Stimulated activated CD8-positive, alpha-beta memory T cell treated with anti-CD3 and anti-CD28 coated beads, Interleukin-7, amount 100 ng/mL, for 48 hours (primary cell): ENCODE measurements at regions not wholly inside any gene's neighbourhood (a gene's known extent, or its start where the extent isn't known, plus 50 kb on each side); places are given as distances from the start of the nearest gene placed in this dataset.

Source experiments
- DNase-seq, 2 donors: peaks; one replicate each; pipeline ENCODE4 v3.0.0-alpha.2; 2020; ENCODE audit warnings: low read depth in 1 of 2; ENCODE audit errors: extremely low read depth in 1 of 2

GRCh38 chr6:92184933-92185332 is 1234.4 kb downstream of the EPHA7 start:
- DNase-seq, result no peak

- DNase-seq, result no peak
These were observed 1238.0 kb downstream of the EPHA7 start for GRCh38 chr6:92181347-92181746.

- DNase-seq, result no peak
These were observed 1239.3 kb downstream of the EPHA7 start for GRCh38 chr6:92180090-92180489.

GRCh38 chr6:92176666-92177065 is 1242.7 kb downstream of the EPHA7 start:
- DNase-seq, result no peak

GRCh38 chr6:92174398-92175073 is 1244.8 kb downstream of the EPHA7 start:
- DNase-seq, result no peak

- DNase-seq, result no peak
These were observed 1249.9 kb downstream of the EPHA7 start for GRCh38 chr6:92169506-92169905.

- DNase-seq, result no peak
These were observed 1252.7 kb downstream of the EPHA7 start for GRCh38 chr6:92166666-92167065.

- no peak for DNase-seq
These were observed 1257.4 kb downstream of the EPHA7 start for GRCh38 chr6:92161953-92162352.

- no peak for DNase-seq
These were observed 1259.1 kb downstream of the EPHA7 start for GRCh38 chr6:92160226-92160625.

GRCh38 chr6:92159046-92159445 is 1260.3 kb downstream of the EPHA7 start:
- no peak for DNase-seq

- no peak for DNase-seq
These were observed 1268.8 kb downstream of the EPHA7 start for GRCh38 chr6:92150553-92150952.

- DNase-seq, result no peak
These were observed 1272.1 kb downstream of the EPHA7 start for GRCh38 chr6:92147246-92147645.

- DNase-seq, result no peak
These were observed 1279.8 kb downstream of the EPHA7 start for GRCh38 chr6:92139601-92140000.

GRCh38 chr6:92132957-92133356 is 1286.4 kb downstream of the EPHA7 start:
- no peak for DNase-seq

GRCh38 chr6:92132457-92132856 is 1286.9 kb downstream of the EPHA7 start:
- no peak for DNase-seq

GRCh38 chr6:92130944-92131343 is 1288.4 kb downstream of the EPHA7 start:
- DNase-seq, result no peak

- DNase-seq, result no peak
These were observed 1292.4 kb downstream of the EPHA7 start for GRCh38 chr6:92126983-92127382.

- DNase-seq, result no peak
These were observed 1293.3 kb downstream of the EPHA7 start for GRCh38 chr6:92126088-92126487.

- no peak for DNase-seq
These were observed 1293.7 kb downstream of the EPHA7 start for GRCh38 chr6:92125681-92126080.

- DNase-seq, result no peak
These were observed 1295.1 kb downstream of the EPHA7 start for GRCh38 chr6:92124200-92124651.

GRCh38 chr6:92122746-92123145 is 1296.6 kb downstream of the EPHA7 start:
- DNase-seq, result no peak

- no peak for DNase-seq
These were observed 1298.1 kb downstream of the EPHA7 start for GRCh38 chr6:92121228-92121627.

GRCh38 chr6:92117800-92118199 is 1301.6 kb downstream of the EPHA7 start:
- no peak for DNase-seq
